BJ (cell line): ENCODE measurements at regions not wholly inside any gene's neighbourhood (a gene's known extent, or its start where the extent isn't known, plus 50 kb on each side); places are given as distances from the start of the nearest gene placed in this dataset.

Source experiments
- CTCF ChIA-PET: fragments of 350-600 bp; formaldehyde crosslinking; extraction: SDS; loops from one replicate; lab custom pipeline; 2021; ENCODE audit warnings: antibody characterized with exemption, inconsistent platforms; lab: Yijun Ruan, JAX
- POLR2A ChIA-PET: fragments of 300-600 bp; sonication (Branson Sonifier 250); formaldehyde crosslinking; extraction: SDS; loops from one replicate; lab custom pipeline; 2021; ENCODE audit warnings: antibody characterized with exemption; lab: Charles Lee
- DNase-seq: peaks from one replicate; pipeline ENCODE4 v3.0.0-alpha.2; 2011; ENCODE audit warnings: low read depth
- H3K27me3 ChIP-seq: 2 replicates; pipeline ENCODE4 v1.6.0; 2011; ENCODE audit warnings: low read length; ENCODE audit not compliant: control insufficient read depth, insufficient read depth
- H3K36me3 ChIP-seq: 2 replicates; pipeline ENCODE4 v1.5.1; 2011; ENCODE audit warnings: low read length; ENCODE audit not compliant: control insufficient read depth, insufficient read depth
- H3K4me3 ChIP-seq: 2 replicates; pipeline ENCODE4 v1.5.1; 2011; ENCODE audit warnings: low read depth, mild to moderate bottlenecking, control low read depth, low read length
- CTCF ChIP-seq: IDR thresholded peaks from 2 replicates; pipeline ENCODE4 v1.5.1; 2011; ENCODE audit warnings: low read depth, mild to moderate bottlenecking, control low read depth, inconsistent platforms, low read length, moderate library complexity; ENCODE audit not compliant: insufficient read depth

- DNase-seq: no peak
- Histone ChIP-seq H3K27me3 (no peaks in the 10 kb centered on the region), H3K4me3 (no peak overlapping the region), H3K36me3 (no peaks in the 10 kb centered on the region)
- ChIA-PET CTCF (no interaction called here), POLR2A (no interaction called here)
- no peak for TF ChIP-seq CTCF
Measured at GRCh38 chr18:66764230-66764629, 160.3 kb upstream of the CDH19 start.

GRCh38 chr18:66761166-66761565 is 157.3 kb upstream of the CDH19 start:
- no peak for TF ChIP-seq CTCF
- no peak for DNase-seq
- H3K27me3 ChIP-seq: no peaks in the 10 kb centered on the region
- no peaks in the 10 kb centered on the region for H3K36me3 ChIP-seq
- CTCF ChIA-PET: interaction anchor here (0.7 kb wide), 1 partner anchor 150 kb away, joined by 3 read pairs; no protein-coding TSS in a partner anchor
- no peak overlapping the region for H3K4me3 ChIP-seq
- POLR2A ChIA-PET: no interaction called here

- no peaks in the 10 kb centered on the region for H3K27me3 ChIP-seq
- DNase-seq: no peak
- no peak overlapping the region for H3K4me3 ChIP-seq
- ChIA-PET CTCF (no interaction called here), POLR2A (no interaction called here)
- H3K36me3 ChIP-seq: no peaks in the 10 kb centered on the region
- TF ChIP-seq CTCF: no peak
Measured at GRCh38 chr18:66760559-66760958, 156.7 kb upstream of the CDH19 start.

- TF ChIP-seq CTCF: no peak
- H3K4me3 ChIP-seq: no peak overlapping the region
- H3K36me3 ChIP-seq: no peaks in the 10 kb centered on the region
- DNase-seq: no peak
- CTCF ChIA-PET: no interaction called here
- no peaks in the 10 kb centered on the region for H3K27me3 ChIP-seq
- POLR2A ChIA-PET: no interaction called here
Measured at GRCh38 chr18:66759050-66759828, 155.3 kb upstream of the CDH19 start.

GRCh38 chr18:66757946-66758345 is 154.1 kb upstream of the CDH19 start:
- H3K36me3 ChIP-seq: no peaks in the 10 kb centered on the region
- no peaks in the 10 kb centered on the region for H3K27me3 ChIP-seq
- no peak for DNase-seq
- ChIA-PET CTCF (no interaction called here), POLR2A (no interaction called here)
- no peak for TF ChIP-seq CTCF
- H3K4me3 ChIP-seq: no peak overlapping the region
